HG03025 (cell line): ENCODE measurements at regions not wholly inside any gene's neighbourhood (a gene's known extent, or its start where the extent isn't known, plus 50 kb on each side); places are given as distances from the start of the nearest gene placed in this dataset.
"Not testable (repeated sequence)": the region's sequence is repeated elsewhere in the genome, so short reads cannot be mapped to it uniquely, and the experiment has no call there.

ENCODE experiments used
- ATAC-seq: cut with Tn5 transposase; IDR thresholded peaks from one replicate; pipeline ENCODE4 v1.9.1; 2021; ENCODE audit warnings: mild to moderate bottlenecking, moderate library complexity; ENCODE audit not compliant: unreplicated experiment, low FRiP score

DNA sequence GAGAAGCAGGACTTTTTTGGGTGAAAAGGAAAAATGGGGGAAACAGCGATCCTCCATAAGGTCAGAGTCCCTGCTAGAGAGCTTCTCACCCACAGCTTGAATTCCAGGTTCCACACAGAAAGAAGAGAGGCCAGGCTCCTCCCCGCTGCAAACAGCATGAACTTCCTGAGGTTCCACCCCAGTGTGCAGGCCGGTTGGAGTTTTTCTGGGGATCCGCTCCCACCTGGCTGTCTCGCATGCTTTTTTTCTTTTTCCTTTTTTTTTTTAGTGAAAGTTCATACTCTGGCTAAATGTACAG lies 595.1 kb upstream of the ZP4 start:
- ATAC-seq: no peak

DNA sequence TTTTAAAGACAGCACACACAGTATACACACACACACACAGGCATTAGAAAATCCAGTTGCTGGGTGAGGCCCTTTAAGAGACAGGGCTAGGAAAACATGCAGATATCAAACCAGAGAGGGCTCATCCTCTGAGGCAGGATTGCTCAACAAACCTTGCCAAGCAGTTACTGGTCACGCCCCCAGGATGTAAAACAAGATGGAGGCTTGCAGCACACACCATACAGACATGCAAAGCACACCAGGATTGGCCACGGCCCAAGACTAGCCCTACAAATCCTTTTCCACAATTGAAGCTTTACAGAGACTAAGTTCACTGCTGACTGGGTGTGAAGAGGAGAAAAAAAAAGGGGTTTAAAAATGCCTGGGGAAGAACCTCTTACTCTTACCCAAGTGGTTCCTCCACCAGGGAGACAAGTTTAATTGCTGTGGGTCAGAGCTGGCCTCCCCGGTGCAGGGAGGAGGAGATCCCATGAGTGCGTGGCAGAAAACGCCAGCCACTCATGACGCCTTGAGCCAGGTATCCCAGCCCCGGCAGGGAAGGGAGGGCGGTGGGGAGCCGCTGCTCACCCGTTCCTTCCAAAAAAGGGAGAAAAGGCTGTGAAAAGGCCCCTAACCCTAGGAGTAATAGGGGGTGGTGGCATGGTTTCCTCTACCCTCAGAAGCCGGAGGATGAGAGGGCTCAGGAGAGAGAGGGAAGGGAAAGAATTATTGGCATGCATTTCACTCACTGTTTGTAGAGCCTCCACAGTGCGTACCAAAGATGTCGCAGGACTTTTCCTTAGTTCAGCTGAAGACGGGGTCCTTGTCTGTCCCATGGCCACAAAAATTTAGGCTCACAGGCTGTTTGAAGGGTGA lies 594.6 kb upstream of the ZP4 start:
- ATAC-seq: no peak

DNA sequence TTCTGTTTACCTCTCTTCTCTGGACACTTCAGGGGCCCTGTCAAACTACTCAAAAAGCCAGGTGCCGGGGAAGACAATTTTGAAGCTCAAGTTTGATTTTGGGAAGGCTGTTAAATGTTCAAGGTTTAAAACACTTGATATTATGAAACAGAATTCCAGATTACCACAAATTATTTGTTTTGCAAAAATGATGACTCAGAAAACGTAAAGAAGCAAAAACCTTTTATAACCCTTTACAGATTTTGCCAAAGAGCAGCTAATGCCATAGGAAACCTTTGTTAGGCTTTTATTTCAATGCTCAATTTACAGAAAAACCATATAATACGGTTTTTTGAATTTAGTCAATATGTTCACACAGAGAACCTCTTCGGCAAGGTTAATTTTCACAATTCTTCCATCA lies 593.4 kb upstream of the ZP4 start:
- ATAC-seq: no peak

- ATAC-seq: no peak
Observed at GRCh38 chr1:238476841-238477240, 586.1 kb upstream of the ZP4 start.

- ATAC-seq: no peak
Observed at GRCh38 chr1:238475712-238476111, 585.0 kb upstream of the ZP4 start.

DNA sequence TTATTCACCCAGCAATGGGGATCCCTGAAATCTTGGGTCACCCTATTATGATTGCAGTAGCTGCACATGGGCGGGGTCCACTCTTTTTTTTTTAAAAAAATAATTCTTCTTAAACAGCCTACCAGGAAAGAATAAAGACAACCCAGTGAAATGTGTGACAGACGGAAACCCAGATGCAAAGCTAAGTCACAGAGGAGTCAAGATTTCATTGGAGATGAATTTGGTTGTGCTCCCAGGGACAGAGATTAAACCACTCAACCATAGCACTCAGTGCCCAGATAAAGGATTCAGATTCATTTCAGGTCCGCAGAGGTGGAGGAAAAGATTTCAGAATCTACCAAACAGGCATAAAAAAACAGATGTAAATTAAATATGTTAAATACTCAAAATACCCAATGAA lies 583.5 kb upstream of the ZP4 start:
- ATAC-seq: no peak

DNA sequence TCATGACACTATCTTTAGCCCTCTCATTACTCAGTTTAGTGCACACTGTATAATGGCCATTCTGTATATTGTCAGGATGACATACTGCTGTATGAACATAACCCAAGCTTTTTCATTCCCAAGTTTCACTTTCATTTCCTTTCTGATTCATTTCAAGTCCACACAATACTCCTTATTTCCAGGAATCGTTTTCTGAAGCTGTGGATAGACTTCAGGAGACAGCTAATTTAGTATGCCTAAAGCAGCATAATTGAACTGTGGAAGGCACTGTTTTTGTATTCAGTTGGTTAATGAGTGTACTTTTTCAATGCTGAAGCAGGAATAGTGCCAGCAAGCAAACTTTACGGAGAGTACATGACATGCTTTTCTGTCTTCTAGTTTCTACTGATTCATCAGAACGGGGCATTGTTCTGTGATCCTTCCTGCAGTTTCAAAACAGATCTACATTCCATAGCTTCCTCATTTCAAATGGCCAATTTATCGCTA lies 578.5 kb upstream of the ZP4 start:
- ATAC-seq: no peak

DNA sequence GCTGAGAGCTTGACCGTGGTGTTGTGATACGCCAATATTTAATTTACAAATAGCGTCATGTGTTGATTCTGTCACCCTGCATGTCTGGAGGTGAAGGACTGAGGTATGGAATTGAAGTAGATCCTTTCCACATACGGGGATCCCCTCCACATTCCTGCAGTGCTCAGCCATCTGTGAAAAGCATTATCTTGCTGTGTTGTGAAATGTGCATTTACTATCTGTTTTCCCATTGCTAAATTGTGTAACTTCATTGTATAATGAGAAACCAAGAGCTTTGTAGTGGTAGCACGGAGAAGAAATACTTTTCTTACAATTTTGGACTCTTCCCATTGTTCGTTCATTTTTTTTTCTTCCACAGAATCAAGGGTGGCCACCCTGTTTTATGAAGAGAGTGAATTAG lies 577.3 kb upstream of the ZP4 start:
- no peak for ATAC-seq

- ATAC-seq: no peak
Observed at GRCh38 chr1:238466459-238466858, 575.7 kb upstream of the ZP4 start.

- ATAC-seq: no peak
Observed at GRCh38 chr1:238465449-238465848, 574.7 kb upstream of the ZP4 start.

- no peak for ATAC-seq
Observed at GRCh38 chr1:238458899-238459298, 568.2 kb upstream of the ZP4 start.

DNA sequence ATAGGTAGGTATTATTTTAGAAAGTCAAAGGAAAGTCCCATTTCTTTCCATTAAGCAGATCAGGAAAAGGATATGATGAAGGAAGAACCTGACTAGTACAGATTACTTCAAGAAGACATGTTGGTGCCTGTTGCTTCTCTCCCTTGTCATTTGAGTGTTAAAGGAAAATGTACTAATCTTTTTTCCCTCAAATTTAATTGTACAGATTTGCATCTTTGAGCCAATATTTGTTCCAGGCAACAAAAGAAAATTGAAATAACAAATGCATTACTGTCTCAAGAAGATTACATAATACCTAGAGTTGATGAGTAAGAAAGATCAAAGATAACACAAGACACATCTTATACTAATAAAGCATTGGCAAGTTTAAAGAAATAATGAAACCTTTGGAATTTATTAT lies 566.9 kb upstream of the ZP4 start:
- no peak for ATAC-seq

DNA sequence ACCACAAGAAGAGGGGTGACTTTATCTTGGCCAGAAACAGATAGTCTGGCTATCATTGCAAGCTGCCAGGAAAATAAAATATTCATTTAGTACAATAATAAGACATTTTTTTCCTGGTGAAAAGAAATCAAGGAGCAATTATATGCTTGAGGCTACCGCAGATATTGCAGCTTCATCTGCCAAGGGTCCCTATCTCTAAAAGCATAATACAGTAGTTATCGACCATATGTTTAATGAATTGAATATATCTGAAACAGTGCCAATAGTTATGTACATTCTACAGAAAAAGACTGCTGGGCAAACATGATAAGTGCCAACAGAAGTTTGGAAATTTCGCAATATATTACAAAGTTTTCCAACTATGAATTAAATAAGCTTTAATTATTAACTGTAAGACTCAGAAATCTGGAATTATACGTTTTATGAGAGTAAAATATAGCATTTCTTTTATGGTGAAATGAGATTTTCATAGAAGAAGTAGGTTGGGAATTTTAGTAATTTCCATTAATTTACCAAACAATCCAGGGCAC lies 561.1 kb upstream of the ZP4 start:
- ATAC-seq: no peak

DNA sequence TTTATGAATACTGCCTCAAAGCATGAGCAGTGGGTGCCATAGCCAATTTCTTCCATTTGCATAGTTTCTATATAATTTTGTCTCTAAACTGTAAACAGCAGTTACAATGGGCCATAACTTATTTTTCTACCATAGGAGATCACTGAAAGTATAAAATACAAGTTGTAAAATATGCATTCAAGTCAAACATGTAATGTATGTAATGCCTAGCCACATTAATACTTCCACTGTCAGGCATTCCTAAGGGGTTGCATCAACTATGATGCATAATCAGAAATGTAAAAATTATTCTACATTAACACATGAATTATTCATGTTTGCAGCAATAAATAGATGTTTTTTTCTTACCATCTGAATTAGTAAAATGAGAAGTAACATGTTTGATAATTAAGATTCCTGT lies 560.3 kb upstream of the ZP4 start:
- ATAC-seq: no peak

DNA sequence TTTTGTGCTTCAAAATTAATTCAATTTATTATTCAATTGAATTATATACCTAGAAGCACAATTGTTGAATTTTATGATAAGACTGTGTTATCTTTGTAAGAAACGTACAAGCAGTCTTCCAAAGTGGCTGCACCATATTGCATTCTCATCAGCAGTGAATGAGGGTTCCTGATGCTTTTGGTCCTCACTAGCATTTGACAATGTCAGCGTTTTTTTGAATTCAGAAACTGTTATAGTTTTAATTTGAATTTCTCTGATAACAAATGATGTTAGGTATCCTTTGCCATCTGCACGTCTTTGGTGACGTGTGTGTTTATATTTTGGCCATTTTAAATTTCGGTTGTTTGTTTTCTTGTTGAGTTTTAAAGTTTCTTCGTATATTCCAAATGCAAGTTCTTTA lies 553.0 kb upstream of the ZP4 start:
- ATAC-seq: no peak

- no peak for ATAC-seq
Observed at GRCh38 chr1:238439511-238439910, 548.8 kb upstream of the ZP4 start.

GRCh38 chr1:238438311-238439270 lies 547.9 kb upstream of the ZP4 start:
- ATAC-seq: no peak

- ATAC-seq: not testable (repeated sequence)
Observed at GRCh38 chr1:238429703-238430102, 539.0 kb upstream of the ZP4 start.

GRCh38 chr1:238419209-238419608 lies 528.5 kb upstream of the ZP4 start:
- no peak for ATAC-seq

DNA sequence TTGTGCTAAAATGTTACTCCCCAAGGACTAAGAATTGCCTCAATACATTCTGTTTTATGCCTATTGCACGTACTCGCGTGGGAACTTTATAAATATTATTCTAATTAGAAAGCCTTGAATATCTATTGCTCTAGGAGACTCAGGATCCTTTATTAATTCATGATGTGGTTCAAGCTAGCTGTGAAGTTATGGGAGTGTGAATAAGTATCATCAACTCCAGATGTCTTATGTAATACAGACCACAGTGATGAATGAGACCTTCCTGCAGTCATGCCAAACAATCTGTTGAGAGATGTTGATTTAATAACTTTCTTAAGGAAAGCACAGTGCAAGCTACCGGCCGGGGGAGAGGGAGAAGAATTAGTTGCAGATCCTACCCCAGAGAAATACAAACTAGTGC lies 519.2 kb upstream of the ZP4 start:
- no peak for ATAC-seq

DNA sequence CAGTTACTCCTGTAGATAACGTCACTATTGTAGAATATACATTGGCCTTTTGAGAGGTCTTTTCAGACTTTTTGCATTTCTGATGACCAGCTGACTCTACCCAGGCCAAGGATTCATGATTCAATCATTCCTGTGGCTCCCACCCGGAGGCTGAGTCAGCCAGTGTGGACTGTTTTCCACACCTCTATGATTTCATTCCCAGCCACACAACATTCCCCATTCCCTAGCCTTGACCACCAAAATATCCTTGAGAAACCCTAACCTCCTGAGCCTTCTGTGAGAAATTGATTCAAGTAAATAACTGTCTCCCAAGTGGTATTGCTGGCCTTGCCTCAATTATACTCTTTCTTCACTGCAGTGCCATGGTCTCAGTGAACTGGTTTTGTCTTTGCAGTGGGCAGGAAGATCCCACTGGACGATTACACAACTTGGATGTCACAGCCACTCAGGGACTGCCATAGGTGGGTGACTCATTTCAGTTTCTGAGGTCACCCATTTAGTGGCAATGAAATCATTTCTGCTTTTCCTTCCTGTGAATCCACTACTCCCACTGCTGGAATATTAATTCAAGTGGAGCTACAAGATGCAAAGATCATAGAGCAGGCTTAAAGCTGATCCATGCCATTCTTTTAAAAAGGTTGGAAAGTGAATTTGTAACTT lies 518.6 kb upstream of the ZP4 start:
- no peak for ATAC-seq
